ENCODE measurements at regions not wholly inside any gene's neighbourhood (a gene's known extent, or its start where the extent isn't known, plus 50 kb on each side); places are given as distances from the start of the nearest gene placed in this dataset.

GRCh38 chr17:27158382-27158781, 135.5 kb upstream of the WSB1 start:
- TF ChIP-seq CTCF (optimal IDR thresholded peaks at IDR 0.05 in 1 of 3, IDR thresholded peaks at IDR 0.05 in 1 of 3, conservative IDR thresholded peaks at IDR 0.05 in 1 of 3; ENCODE audit: extremely low read depth in 1 of 3, insufficient read depth in 2 of 3, low read length in 3 of 3) (no peak), EZH2 (IDR thresholded peaks at IDR 0.05; ENCODE audit: low read length) (no peak)

Data from keratinocyte (primary cell).